ENCODE measurements at regions not wholly inside any gene's neighbourhood (a gene's known extent, or its start where the extent isn't known, plus 50 kb on each side); places are given as distances from the start of the nearest gene placed in this dataset.

- no peak for ATAC-seq (ENCODE audit: poor library complexity)
- intact Hi-C loops (cut with DNase I), result no loop called here
- DNase-seq, result no peak
Observed at GRCh38 chr16:51952500-51952899, 594.4 kb downstream of the TOX3 start.

- ATAC-seq (ENCODE audit: poor library complexity) (no peak), DNase-seq (no peak)
- intact Hi-C loops (cut with DNase I), result no loop called here
Observed at GRCh38 chr16:51951668-51952298, 595.2 kb downstream of the TOX3 start.

GRCh38 chr16:51950118-51950780, 596.7 kb downstream of the TOX3 start:
- ATAC-seq (ENCODE audit: poor library complexity) (no peak), DNase-seq (no peak)
- intact Hi-C loops (cut with DNase I), result no loop called here

- no peak for ATAC-seq (ENCODE audit: poor library complexity)
- no peak for DNase-seq
- intact Hi-C loops (cut with DNase I), result no loop called here
Observed at GRCh38 chr16:51949282-51949681, 597.7 kb downstream of the TOX3 start.

- ATAC-seq (ENCODE audit: poor library complexity), result no peak
- intact Hi-C loops (cut with DNase I), result no loop called here
- DNase-seq, result no peak
Observed at GRCh38 chr16:51941412-51941811, 605.5 kb downstream of the TOX3 start.

- DNase-seq, result no peak
- intact Hi-C loops (cut with DNase I), result no loop called here
- ATAC-seq (ENCODE audit: poor library complexity), result no peak
Observed at GRCh38 chr16:51940183-51940582, 606.8 kb downstream of the TOX3 start.

- intact Hi-C loops (cut with DNase I), result no loop called here
- no peak for DNase-seq
- ATAC-seq (ENCODE audit: poor library complexity), result no peak
Observed at GRCh38 chr16:51939378-51939871, 607.5 kb downstream of the TOX3 start.

- intact Hi-C loops (cut with DNase I), result no loop called here
Observed at GRCh38 chr16:51938861-51939260, 608.1 kb downstream of the TOX3 start.

GRCh38 chr16:51937771-51938170, 609.2 kb downstream of the TOX3 start:
- DNase-seq (no peak), ATAC-seq (ENCODE audit: poor library complexity) (no peak)
- intact Hi-C loops (cut with DNase I), result no loop called here

More at GRCh38 chr16:51938861-51939260, 608.1 kb downstream of the TOX3 start:
- DNase-seq, result no peak
- no peak for ATAC-seq (ENCODE audit: poor library complexity)

GRCh38 chr16:51936846-51937245, 610.1 kb downstream of the TOX3 start:
- ATAC-seq (ENCODE audit: poor library complexity) (no peak), DNase-seq (no peak)
- intact Hi-C loops (cut with DNase I), result no loop called here

GRCh38 chr16:51932317-51932716, 614.6 kb downstream of the TOX3 start:
- ATAC-seq (ENCODE audit: poor library complexity), result no peak
- no peak for DNase-seq
- intact Hi-C loops (cut with DNase I), result no loop called here

GRCh38 chr16:51931653-51932052, 615.3 kb downstream of the TOX3 start:
- ATAC-seq (ENCODE audit: poor library complexity) (no peak), DNase-seq (no peak)
- intact Hi-C loops (cut with DNase I), result no loop called here

GRCh38 chr16:51924744-51925143, 622.2 kb downstream of the TOX3 start:
- ATAC-seq (ENCODE audit: poor library complexity), result no peak
- DNase-seq, result no peak
- intact Hi-C loops (cut with DNase I), result no loop called here

- DNase-seq (no peak), ATAC-seq (ENCODE audit: poor library complexity) (no peak)
- intact Hi-C loops (cut with DNase I), result no loop called here
Observed at GRCh38 chr16:51922476-51922875, 624.5 kb downstream of the TOX3 start.

GRCh38 chr16:51919736-51920135, 627.2 kb downstream of the TOX3 start:
- intact Hi-C loops (cut with DNase I), result no loop called here
- ATAC-seq (ENCODE audit: poor library complexity), result no peak
- no peak for DNase-seq

- no peak for ATAC-seq (ENCODE audit: poor library complexity)
- intact Hi-C loops (cut with DNase I), result no loop called here
Observed at GRCh38 chr16:51916814-51917213, 630.1 kb downstream of the TOX3 start.

GRCh38 chr16:51916231-51916630, 630.7 kb downstream of the TOX3 start:
- intact Hi-C loops (cut with DNase I), result no loop called here
- ATAC-seq (ENCODE audit: poor library complexity), result no peak
- no peak for DNase-seq

More at GRCh38 chr16:51916814-51917213, 630.1 kb downstream of the TOX3 start:
- DNase-seq, result no peak

GRCh38 chr16:51907680-51908079, 639.3 kb downstream of the TOX3 start:
- no peak for DNase-seq
- ATAC-seq (ENCODE audit: poor library complexity), result no peak
- intact Hi-C loops (cut with DNase I), result no loop called here

- intact Hi-C loops (cut with DNase I), result no loop called here
- no peak for ATAC-seq (ENCODE audit: poor library complexity)
- DNase-seq, result no peak
Observed at GRCh38 chr16:51900221-51900780, 646.6 kb downstream of the TOX3 start.

- no peak for DNase-seq
- intact Hi-C loops (cut with DNase I), result no loop called here
- no peak for ATAC-seq (ENCODE audit: poor library complexity)
Observed at GRCh38 chr16:51898872-51899271, 648.1 kb downstream of the TOX3 start.
